GM19467 (cell line): ENCODE measurements at regions not wholly inside any gene's neighbourhood (a gene's known extent, or its start where the extent isn't known, plus 50 kb on each side); places are given as distances from the start of the nearest gene placed in this dataset.

Source experiments
- ATAC-seq: cut with Tn5 transposase; IDR thresholded peaks from one replicate; pipeline ENCODE4 v1.9.1; 2021; ENCODE audit warnings: mild to moderate bottlenecking, moderate library complexity; ENCODE audit not compliant: unreplicated experiment

DNA sequence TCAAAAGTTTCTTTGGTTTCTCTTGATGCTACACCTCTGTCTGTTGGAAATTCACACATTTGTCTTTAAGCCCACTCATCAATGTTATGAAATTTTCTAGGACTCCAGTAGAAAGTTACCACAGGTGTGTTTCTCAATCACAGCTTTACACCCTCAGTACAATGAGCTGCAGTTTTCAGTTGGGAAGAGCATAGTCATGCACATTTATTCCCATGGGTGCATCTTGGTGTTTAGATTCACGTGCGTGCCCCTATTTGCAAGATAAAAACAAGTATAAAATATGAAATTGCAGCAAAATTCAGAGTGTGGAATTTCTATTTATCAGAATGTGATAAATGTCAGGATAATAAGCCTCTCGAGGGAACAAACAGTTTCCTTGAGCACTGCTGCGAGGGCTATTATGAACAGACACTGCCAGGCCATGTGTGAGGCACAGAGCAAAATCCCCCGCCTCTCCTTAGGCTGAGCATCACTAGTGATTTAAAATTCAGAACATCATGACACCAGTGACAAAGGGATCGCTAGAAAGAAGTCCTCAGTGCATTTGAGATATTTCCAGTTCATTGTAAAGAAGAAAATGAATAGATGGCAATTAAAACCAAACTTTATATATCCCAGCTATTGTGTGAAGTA lies 512.2 kb upstream of the TCF4 start:
- ATAC-seq = no peak

DNA sequence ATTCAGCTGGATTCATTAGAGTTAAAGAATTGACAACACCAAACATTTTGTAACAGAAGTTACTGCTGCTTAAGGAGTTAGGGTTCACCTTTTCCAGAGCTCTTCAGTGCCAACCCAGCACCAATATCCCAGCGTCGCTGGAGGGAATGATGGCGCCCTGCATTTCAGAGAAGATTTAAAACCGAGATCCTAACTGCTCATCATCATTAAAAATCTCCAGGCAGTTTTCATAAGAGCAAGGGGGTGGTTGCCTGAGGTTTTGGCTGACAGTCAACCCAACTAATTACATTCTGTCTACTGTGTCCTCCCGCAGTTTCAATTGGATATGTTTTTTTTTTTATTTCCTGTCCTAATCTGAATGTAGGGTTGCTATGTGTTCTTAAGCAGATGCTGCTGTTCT lies 509.6 kb upstream of the TCF4 start:
- no peak for ATAC-seq

DNA sequence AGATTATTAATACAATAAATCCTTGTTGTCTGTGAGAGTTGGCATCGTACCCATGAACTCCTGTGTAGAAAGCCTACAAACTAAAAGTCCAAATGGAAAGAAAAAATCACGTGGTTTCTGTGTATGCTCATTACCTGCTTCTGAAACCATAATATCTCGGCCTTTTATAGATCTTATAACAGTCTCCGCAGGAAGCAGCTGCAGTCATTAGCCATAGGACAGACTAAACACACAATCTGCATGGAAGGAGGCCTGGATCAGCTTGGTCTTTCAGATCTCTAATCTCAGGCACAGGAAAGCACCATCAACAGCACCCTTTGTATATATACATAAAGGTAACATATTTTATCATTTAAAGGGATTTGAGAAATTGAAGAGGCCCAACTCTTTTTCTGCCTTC lies 508.9 kb upstream of the TCF4 start:
- no peak for ATAC-seq

DNA sequence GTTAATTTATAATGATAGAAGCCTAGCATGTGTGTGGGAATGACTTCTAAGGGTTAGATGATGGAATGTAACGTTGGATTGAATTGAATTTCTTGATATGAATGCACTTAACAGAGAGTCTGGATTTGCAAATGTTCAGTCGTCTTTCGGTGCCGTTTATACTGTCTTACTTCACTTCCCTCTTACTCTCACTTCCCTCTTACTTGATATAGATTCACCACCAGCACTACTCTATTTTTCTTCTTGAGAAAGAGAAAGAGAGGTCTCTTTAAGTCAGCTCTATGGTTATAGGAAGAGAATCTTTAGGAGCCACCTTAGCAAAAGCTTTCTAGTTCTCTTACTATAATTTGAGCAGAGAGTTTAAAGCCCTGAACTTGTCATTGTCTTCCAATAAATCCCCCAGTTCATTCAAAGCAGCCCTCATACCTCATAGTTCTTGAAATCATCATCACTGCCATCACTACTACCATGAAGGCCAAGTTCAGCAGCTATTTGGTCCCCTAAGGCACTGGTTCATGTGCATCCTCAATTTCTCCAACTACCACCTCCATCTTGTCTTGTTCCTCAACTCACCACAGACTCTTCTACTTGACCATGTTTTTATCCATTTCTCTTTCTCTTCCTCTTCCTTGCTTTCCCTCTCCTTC lies 501.7 kb upstream of the TCF4 start:
- no peak for ATAC-seq

DNA sequence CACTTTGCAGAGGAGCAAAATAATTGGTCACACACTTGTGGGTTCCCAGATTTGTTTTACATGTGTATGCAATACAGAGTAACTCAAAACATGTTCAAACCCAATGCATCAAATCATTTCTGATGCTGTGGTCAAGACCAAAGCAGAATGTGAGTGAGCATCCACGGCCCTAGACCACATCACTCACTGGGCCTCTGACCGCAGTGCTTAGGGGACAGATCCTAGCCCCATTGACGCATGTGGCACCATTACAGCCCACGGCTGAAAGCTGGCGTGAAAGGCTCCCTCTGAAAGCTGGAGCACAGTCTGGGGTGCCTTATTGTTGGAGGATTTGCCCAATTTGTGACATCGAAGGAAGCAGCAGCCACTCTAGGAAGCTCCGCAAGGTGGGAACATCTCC lies 498.8 kb upstream of the TCF4 start:
- ATAC-seq = no peak

DNA sequence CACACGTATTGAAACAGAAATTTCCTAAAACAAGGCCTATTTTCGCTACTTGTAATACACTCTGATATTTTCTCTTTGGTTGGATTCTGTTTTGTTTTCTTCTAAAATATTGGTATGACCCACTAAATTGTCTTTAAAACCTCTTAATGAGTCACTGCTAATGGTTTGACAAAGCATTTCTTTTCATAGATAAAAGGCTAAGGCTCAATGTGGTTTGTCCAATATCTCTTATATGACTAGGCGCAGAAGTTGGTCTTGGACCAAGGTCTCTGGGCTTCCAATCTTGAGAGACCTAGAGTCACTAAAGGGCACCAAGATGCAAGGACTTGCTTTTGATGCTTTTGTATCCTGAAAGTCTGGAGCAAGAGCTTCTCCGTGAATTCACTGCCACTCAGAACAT lies 498.2 kb upstream of the TCF4 start:
- ATAC-seq = no peak

DNA sequence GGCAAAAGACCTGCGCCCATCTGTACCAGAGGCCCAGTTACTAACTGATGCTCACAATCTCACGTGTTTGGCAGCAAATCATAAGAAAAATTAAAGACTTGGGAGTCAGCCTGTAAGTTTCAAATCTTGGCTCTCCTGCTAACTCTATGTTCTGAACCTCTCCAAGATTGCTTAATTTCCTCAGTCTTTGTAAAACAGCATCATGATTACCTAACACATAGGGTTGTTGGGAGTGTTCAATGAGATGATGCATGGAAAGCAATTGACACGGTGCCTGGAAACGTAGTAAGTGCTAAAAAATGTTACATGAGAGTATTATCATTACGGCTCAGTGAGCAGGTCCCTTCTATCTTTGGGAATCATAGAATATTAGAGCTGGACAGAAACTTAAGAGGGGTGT lies 497.6 kb upstream of the TCF4 start:
- no peak for ATAC-seq

DNA sequence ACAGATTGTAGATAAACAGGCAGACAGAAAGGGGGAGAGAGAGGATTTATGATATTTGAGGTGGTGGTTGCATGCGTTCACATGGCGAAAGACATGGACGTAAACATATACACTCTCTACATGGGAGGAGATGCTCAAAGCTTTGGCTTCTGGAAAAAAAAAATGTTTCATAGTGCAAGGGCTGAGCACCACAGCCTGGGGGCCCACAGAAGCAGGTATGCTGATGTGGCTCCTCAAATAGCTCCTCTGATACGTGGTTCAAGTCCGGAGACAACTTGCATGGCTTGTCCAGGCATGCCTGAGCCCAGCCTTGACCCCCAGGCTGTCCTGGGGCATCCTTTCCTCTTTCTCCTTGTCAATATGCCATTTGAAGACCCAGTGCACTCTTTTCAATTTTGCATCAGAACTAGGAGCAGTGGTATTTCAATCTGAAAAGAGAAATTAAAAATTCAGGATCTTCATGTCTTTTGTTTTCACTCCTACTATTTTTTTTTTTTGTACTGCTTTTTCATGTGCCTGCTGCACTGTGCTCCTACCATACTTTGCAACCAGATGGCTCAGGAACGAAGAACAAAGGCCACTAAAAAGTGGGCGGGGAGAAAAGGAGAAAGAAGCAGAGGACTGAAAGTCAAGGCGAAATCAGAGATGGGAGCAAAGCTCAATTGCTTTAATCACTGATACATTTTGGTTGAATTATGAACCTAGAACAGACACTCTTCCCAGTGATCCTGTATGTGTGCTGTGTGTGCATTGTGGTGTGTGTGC lies 495.7 kb upstream of the TCF4 start:
- ATAC-seq = no peak

DNA sequence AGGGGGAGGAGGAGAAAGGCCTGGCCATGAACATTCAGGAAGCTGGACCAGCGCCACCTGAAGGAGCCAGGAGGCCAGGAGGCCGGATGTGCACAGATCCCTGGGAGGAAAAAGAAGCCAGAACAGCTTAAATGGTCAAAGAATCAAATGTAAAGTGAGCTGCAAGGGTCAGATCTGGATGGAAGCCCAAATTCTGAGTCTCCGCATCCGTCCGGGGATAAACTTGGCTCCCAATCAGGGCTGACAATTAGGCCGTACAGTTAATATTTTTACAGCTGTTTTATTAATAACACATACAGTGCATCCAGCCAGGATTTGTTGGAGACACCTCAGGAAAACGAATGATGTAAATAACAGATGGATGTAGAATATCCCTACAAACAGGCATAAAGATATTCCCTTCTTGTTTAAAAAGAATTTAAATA lies 495.1 kb upstream of the TCF4 start:
- ATAC-seq = no peak

DNA sequence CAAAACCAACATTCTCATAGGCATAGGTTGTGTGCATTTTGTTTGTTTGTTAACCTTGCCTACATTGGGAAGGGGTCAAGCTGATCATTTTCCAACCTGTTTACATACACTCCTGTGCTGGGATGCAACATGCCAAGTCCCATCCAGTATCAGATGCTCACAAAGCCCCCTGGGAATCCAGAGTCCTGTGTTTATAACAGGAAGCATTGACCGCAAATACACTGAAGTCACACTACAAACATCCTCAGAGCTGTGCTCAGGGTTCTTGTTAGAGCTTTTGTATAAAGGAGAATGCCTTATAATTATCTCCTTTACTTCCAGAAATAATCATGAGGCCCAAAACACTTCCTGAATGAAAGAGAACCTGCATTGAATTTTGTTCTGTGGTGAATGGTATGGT lies 488.7 kb upstream of the TCF4 start:
- ATAC-seq = no peak

DNA sequence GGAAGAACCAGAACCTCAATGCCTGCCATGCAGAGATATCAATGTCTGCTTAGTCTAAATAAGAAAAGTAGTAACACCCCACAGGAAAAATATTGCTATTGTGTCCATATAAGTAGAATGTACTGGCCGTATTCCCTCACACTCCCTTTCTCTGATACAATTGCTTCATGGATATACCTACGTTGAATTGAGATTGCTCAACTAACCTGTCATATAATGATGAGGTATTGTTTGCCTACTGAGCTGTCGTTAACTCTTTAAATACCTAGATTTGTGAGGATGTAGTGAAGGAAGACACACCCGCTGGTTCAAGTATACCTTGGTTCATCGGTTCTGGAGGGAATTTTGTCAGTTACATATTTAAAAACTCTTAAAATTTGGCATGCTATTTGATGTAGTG lies 480.7 kb upstream of the TCF4 start:
- no peak for ATAC-seq

DNA sequence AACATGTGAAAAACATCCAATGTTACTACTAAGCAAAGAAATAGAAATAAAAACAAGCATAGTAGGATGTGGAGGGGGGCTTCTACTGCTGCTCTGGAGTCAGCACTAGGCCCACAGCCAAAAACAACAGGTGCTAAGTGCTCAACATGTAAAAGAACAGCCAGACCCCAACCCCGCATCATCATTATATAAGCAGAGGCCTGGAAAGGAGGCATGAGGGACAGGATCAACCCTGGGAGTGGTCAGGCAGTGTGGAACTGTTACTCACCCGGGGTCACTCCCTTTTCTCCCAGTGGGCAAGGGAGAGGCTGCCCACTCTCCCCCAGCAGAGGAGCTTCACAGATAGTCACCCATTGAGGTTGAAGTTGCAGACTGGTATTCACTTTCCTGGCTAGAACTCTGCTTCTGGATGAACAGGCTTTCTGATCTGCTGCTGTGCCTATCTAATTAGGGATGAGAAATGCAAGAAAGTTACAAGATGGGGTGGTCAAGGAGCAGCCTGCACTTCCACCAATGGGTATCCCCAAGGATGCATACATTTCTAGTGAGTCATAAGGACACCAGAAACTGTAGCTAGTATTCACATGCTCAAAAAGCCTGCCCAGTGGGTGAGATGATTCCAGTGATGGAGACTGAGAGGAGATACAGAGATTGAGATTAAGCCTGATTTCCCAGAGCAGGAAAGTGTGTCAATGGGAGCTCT lies 480.1 kb upstream of the TCF4 start:
- no peak for ATAC-seq

DNA sequence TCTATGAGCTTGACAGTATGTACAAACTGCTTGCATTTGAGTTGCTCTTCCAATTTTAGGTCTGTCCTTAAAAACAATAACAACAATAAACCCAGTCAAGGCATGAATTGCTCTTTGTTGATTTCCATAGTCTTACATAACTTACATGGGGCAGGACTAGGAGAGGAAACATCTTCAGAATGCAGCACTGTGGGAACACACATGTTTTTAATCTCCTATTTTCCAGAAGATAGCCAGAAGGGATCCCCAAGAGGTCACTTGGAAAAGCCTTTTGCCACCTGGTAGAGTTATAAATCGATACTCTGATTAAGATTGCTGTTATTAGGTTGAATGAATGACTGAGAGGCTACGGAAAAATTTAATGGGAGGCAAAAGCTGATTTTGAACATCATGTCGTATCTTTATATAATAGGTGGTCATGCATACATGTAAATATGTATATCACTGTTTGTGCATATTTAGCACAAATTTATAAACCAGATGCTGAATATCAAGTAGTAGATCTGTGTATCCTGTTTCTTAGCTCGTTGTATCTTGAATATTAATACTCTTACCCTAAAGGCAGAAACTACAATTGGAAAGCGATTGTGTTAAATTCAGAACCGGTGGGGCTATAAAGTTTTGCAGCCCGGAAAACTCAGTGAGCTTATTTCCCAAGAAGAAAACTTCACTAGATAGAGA lies 479.4 kb upstream of the TCF4 start:
- no peak for ATAC-seq

DNA sequence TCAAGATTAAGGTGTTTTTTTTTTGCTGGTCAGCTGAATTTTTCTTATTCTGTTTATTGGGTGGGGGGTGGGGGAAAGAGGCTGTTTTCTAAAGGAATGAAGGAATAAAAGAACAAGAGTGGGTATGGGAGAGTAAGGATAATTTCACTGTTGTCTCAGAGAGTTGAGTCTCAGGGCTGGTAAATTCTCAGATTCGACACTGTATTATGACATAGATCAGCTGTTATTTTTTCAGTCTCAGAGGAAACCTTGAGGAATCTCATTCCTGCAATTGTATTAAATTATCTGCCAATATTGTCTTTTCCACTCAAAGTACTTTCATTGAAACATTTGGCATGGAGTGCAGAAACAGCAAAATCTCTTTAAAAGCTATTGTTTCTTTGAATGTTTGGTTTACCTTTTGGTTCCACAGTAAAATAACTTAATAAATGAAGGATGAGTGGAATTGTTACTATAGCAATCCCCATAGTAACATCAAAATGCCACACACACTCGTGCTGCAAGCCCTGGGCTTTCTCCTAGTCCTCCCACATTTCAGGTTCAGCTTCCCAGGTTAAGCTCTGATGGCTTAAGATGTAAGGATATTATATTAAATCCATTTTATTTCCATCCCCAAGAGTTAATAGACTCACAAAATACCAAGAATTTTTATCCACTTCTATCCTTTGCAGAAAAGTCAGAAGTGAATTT lies 478.7 kb upstream of the TCF4 start:
- ATAC-seq = no peak

DNA sequence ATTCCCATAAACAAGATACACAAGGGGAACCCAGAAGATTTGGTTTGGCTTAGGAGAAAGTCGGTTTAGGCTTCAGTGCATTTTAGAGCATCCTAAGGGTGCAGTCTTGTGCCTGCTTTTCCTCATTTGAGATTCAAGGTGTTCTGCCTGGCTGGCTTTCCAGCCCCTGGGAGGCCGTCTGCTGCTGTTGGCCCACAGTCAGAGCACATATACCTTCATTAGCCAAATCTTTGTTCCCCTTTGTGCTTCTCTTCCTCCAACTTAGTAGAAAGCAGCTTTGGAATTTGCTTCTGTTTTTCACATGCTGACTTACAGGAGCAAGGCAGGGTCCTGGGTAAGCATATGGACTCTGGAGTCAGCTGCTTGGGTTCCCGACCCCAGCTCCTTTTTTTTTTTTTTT lies 477.1 kb upstream of the TCF4 start:
- no peak for ATAC-seq

DNA sequence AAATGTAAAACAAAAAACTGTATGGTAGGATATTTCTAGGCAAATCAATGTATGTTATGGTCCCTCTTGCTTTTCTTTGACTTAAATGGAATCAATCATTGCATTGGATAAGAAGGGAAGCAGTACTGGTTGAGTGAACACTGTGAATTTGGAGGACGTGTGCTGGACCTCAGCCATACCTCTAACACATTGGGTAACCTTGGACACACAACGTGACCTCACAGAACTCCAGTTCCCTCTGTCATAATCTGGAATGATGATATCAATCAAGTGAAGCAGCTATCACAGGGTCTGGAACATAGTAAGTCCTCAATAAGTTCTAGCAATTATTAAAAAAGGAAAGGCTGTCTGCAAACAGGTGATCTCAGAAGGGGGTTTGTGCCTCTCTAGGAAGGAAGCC lies 474.9 kb upstream of the TCF4 start:
- no peak for ATAC-seq

DNA sequence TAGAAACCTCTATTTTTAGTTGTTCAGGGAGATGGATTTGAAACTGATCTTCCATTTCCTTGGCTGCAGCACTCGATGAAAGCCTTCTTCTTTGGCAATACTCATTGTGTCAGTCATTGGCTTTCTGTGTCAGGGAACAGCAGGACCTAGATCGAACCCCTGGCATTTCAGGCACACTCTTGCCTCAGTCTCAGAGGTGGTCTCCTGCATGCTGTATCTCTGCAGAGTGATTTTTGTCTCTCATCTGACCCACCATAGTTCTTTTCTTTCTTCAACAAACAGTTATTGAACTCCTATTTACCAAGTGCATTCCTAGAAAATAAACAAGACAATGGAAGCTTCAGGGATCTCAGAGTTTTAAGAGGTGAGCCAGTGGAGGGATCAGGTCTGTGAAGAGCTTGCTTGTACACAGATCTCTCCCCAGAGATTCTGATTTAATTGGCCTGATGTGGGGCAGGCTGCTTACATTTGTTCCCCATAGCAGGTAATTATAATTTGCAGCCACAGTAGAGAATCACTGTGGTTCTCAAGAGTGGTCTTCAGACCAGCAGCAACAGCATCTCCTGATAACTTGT lies 473.1 kb upstream of the TCF4 start:
- no peak for ATAC-seq

DNA sequence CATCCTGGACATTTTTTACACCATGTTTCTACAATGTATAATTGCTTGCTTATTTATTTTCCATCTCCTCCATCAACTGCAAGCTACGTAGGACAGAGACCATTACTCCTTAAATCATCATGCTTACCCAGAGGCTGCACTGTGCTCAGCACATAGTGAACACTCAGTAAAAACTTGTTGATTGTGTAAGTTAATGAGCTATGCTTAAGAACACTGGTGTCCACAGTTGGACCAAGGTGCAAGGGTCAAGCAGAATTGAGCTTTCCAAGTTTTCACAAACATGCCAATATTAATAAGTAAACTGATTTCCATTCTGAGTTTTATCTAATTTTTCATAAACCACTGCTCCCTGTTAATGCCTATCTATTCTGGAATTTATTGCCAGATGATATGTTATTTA lies 464.2 kb upstream of the TCF4 start:
- ATAC-seq = no peak

DNA sequence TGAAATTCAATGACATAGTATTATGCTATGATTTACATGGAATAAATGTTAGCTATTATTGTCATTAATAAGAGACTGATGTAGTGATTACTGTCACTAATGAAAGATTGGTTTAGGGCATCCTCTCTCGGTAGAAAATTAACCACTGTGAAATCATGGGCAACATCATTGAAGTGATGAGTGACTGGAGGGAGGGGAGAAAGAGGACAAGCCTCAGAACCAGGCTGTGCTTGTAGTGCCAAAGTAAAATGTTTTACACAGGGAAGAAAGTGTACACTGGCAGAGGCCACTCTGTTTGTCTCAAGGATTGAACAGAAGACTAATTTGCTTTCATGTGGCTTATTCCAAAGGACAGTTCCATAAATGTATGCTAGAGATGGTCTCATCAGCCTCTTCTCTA lies 456.2 kb upstream of the TCF4 start:
- ATAC-seq = no peak

DNA sequence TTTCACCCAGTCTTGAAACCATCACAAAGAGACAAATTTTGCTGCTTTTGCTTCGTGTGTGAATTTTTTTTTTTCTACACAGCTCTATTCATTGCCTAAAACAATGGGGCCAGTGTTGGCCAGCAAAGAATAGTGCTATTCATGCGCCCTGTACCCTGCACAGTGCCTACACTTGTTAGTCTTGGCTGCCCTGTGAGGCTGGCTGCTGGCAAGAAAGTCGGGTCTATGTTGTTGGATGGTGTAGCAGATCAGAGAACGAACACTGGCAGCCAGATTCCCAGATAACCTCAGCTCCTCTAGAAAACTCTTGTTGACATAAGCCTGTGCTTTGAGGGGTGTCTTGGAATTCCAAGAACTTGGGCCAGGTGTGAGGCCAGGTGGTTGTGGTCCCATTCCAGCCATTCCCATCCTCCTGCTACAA lies 455.7 kb upstream of the TCF4 start:
- no peak for ATAC-seq
